ENCODE measurements at regions not wholly inside any gene's neighbourhood (a gene's known extent, or its start where the extent isn't known, plus 50 kb on each side); places are given as distances from the start of the nearest gene placed in this dataset.
"Not testable (repeated sequence)": the region's sequence is repeated elsewhere in the genome, so short reads cannot be mapped to it uniquely, and the experiment has no call there.

DNA sequence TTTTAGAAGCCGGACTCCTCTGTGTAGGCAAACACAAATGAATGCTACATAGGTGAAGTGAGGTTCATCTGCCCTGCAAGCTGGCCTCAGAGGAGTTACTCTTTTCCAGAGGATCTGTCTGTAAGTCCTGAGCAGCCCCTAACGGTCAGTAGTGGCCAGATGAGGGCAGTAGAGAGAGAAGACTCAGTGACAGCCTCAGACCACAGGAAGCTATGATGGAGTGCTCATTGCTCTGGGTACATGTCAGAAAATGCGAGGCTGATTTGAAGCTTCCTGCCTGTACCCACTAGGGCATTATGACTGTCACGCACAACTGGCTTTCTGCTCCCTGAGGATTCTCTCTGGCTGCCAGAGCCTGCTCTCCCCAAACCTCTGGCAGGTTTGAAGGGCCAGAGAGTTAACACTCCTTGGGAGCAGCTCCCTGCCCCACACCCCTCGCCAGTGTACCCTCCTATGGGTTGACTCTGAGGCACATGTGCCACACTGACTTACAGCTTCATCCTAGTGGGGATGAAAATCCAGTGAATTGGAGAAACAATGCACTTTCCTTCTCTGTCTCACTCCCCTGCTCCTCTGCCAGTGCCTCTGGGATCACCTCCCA is 141.5 kb downstream of the GABRG2 start:
- FAIRE-seq = no peak

DNA sequence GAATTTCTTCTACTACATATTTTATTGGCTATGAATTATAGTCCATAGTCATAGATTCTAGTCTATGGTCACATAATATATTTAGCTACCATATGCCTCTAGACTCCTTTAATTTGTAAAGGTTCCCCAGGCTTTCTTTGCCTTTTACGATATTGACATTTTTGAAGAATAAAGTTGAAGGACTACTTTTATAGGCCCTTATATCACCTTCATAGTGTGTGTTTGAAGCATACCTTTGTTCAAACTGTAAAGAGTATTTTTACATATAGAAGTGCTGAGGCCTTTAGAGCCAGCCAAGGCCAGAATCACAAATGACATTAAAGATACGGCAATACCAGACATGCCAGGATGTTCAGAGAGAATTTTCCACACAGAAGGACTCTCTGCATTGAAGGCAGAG is 147.0 kb downstream of the GABRG2 start:
- FAIRE-seq = no peak

DNA sequence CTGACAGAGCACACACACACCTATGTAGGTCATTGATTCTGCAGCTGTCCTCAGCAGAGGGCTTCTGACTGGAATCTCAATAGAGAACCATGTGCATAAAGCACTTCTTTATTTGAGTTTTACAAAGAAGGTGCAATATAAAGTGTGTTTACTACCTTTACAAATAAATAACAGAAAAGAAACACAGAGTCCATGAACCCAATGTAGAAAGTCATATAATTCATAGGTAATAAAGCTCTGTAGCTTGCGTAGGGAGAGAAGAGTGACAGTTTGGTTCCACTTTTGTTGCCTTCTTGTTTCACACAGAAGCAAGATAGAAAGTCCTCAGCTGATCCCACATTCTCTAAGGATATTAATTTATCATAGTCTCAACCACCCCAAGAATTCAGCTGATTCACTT is 149.5 kb downstream of the GABRG2 start:
- no peak for FAIRE-seq

DNA sequence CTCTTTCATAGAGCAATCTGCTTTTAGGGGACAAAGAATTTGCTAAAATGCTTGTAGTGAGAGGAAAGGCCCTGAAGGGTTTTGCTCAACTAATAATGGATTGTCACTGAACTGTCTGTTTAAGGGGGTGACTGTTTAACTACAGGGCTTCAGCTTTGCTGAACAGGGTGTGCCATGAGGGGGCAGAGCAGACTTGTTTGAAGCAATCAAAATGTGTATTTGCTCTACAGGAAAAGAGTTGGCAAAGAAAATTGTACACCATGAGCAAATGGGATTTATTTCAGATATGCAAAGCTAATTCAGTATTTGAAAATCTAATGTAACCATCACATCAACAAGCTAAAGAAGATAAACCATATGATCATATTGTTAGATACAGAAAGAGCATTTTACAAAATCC is 154.3 kb downstream of the GABRG2 start:
- no peak for FAIRE-seq

DNA sequence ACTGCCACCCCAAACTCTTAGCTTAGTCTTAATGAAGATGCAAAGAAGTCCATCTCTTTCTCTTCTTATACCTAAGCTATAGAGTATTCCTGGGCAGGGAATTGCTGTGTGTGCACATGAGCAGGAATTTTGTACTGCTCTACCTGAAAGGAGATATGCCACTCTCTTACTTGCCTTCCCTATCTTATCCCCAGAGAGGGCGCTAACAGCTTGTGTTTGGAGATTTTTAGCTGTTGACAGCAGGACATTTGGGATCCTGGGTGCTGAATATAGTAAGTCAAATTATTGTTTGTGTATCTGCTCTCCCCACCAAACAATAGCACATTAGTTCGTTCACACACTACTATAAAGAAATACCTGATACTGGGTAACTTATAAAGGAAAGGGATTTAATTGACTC is 159.5 kb downstream of the GABRG2 start:
- FAIRE-seq = no peak

DNA sequence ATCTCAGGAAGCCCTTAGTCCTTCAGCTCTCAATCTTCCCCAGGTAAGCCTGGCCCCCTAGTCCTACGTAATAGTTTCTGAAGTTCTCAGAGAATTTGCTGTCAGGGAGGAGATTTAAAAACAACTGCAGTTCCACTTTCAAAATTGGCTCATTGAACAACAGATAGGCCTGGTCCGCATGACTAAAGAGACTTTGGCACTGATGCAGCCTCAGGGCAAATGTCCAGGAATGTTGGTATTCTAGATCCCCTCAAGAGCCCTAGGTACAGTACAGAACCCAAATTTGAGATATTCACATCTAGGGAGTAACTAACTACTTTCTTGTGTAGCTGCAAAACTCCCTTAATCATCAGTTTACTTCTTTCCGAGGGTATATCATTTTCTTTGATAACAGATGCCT is 162.8 kb downstream of the GABRG2 start:
- FAIRE-seq = no peak

DNA sequence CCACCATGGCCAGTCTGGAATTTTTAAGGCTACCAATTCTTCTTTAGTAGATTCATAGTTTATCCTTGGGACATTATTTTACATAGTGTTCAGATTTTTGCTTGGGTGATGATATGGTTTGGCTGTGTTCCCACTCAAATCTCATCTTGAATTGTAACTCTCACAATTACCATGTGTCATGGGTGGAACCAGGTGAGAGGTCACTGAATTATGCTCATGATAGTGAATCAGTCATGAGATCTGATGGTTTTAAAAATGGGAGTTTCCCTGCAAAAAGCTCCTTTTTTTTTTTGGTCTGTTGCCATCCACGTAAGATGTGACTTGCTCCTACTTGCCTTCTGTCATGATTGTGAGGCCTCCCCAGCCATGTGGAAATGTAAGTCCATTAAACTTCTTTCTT is 163.9 kb downstream of the GABRG2 start:
- no peak for FAIRE-seq

DNA sequence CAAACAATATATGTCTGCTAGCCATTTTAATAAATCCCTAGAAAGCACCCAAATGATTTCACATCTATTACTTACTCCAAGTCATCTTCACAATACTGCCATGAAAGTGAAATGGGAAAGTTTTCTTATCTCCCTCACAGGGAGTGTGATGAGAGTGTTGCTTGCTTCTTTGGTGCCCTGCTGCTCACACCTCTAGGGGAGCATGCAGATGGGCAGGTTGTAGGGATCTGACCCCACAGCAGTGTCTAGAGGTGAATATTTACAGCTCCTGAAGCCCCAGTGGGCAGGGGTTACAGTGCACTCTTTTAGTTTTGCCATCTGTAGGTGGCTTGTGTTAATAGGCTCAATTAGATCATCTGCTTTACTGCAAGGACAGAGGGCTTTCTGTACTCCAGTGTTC is 173.2 kb downstream of the GABRG2 start:
- no peak for FAIRE-seq

DNA sequence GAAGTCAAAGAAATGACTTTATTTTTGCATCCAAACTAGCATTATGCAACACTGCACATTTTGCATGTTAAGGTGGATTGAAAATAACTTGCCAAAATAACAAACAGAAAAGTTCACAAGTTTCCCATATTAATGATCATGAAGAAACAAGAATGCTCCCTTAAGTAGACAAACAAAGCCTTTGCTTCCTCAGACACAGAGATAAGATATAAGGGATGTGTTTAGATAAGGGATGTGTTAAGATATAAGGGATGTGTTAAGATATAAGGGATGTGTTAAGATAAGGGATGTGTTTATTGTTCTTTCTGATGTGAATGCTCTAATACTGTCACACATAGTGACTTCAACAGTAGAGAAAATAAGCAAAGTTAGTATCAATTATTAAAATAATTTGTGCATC is 174.8 kb downstream of the GABRG2 start:
- no peak for FAIRE-seq

DNA sequence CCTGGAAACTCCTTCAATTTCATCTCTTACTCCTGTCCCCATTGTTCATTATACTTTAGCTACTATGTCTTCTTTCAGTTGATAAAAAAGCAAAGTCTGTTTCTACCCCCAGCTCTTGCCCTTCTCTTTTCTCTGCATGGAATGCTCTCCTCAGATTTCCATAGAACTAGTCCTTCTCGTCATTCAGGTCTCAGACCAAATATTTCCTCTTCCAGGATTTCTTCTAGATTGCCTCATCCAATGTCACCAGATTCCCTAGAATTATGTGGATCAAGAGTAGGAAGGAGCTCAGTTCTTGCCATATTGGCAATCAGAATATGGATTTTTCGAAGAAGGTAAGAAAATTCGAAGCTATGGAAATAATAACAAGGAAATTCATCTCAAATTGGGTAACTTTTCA is 176.1 kb downstream of the GABRG2 start:
- no peak for FAIRE-seq

DNA sequence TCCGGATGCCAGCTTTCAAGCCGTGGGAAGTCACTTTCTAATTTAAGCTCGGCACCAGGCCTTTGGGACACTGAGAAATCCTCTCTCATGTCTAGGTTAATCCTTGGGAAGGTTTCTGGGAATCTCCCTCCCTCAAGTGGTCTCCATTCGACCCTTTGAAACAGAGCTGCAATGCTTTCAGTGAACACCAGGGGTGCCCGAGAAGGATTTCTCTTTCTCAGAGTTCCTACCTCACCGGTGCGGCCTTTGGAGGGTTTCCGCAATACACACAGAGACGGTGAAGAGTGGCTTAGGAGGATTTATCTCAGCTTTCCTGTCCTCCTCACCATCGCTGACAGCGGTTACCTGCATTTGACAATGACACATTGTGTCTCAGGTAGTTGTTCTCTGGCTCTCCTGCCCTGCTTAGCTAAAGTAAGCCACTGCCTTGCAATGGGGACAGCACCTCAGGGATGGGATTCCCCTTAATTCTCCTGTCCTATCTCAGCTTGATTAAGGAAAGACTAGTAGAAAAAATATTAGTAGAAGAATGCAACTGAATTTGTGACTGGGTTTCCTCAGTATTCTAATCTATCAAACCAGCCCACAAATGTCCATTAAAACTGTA is 180.6 kb downstream of the GABRG2 start:
- no peak for FAIRE-seq

DNA sequence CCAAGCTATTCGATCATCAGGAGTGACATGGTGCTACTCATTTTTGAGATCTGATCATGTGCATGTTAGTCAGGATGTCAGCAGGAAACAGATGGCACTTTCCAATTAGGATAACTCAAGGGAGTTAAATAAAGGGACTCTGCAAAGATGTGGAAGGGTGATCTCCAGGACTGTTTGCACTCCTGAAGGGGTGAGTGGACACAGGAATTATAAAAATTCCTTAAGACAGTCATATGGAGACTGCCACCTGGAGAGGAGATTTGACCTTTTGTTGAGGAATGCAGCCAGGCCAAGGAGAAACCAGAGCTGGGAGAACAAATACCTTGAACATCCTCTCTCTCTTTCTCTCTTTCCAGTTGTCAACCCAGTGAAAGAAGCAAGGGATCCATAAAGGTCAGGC is 189.1 kb downstream of the GABRG2 start:
- no peak for FAIRE-seq

DNA sequence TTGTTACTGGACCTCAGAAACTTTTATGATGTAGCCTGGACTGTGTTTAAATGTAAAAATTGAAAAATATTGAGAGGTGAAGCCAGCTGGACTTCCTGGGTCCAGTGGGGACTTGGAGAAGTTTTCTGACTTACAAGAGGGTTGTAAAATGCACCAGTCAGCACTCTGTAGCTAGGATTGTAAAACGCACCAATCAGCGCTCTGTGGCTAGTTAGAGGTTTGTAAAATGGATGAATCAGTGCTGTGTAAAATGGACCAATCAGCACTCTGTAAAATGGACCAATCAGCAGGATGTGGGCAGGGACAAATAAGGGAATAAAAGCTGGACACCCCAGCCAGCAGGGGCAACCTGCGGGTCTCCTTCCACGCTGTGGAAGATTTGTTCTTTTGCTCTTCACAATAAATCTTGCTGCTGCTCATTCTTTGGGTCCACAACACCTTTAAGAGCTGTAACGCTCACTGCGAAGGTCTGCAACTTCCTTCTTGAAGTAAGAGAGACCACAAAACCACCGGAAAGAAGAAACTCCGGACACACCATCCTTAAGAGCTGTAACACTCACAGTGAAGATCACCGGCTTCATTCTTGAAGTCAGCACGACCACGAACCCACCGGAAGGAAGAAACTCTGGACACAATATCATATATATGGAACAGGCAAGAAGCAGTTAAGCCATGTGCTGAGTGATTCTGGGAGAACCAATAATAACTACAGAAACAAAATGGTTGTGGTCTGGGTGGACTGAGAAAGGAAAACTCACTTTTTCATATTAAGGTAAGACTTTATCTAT is 201.3 kb downstream of the GABRG2 start:
- no peak for FAIRE-seq

DNA sequence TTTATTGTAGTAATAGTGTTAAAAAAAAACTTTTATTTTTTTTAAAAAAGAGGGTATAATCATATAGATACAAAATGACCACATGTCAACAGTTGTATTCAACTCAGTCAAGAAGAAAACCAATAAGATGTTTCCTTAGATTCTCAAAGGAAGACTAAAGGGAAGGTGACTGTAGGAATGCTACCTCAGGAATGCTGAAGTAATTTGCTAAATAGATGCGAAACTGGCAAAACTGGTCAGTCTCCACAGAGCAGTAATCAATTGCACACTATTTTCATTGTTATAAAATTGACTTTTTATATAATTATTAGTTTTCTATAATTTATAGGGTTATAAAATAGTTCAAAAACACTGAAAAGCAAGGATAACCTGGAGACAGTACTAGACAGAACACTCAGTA is 204.8 kb downstream of the GABRG2 start:
- no peak for FAIRE-seq

DNA sequence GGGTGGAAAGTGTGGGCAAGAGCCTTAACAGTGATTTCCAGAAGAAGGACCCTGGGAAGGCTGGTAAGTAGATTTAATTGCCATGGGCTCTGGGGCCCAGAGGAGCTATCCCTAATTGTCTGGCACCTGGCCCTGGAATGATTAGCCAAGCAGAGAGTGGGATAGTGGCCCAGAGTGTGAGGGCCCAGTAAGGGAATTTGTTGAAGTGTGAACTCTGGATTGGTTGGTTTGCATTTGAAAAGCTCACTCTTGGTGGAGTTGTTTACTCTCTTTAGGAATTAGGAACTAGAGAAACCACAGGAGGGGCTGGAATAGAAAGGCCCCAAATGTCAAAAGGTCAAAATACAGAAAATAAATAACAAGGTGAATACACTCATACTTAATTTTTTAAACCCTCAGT is 207.1 kb downstream of the GABRG2 start:
- FAIRE-seq = no peak

DNA sequence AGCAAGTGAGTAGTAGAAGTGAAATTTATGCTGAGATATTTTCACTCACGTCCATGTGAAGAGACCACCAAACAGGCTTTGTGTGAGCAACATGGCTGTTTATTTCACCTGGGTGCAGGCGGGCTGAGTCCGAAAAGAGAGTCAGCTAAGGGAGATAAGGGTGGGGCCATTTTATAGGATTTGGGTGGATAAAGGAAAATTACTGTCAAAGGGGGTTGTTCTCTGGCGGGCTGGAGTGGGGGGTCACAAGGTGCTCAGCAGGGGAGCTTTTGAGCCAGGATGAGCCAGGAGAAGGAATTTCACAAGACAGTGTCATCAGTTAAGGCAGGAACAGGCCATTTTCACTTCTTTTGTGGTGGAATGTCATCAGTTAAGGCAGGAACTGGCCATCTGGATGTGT is 207.8 kb downstream of the GABRG2 start:
- not testable (repeated sequence) for FAIRE-seq

DNA sequence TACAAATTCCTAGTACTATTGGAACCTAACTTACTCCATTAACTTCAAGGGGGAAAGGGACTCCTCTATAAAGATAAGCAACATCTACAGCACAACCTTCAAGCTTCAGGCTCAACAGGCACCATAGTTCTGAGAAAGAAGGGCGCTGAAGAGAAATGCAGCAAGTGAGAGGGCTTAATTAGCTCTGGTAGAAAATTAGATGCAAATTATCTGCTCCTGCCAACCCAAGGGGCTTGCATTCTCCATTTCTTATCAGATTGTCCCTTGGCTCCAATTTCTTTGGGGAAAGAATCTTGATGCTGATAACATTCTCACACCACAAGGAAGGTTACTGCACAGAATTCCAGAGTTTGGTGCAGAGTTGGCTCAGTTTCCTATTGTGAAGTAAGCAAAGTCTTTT is 214.6 kb downstream of the GABRG2 start:
- no peak for FAIRE-seq

DNA sequence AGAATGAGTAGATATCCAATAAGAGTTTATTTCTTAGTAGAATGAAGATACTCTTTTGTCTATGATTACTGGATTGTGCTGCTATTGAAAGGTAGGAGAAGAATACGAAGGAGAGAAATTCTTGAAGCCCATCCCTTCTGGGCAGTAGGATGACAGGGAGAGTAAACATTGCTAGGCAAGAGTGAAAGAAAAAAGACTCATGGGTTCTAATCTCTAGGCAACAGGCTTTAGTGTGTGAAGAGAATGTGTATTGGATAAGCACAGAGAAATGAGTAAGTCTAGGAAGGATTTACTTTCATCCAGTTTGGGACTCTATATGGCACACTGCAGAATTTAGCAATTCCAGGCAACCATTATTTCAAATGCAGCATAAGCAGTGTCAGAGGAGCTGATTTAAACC is 216.0 kb downstream of the GABRG2 start:
- no peak for FAIRE-seq

DNA sequence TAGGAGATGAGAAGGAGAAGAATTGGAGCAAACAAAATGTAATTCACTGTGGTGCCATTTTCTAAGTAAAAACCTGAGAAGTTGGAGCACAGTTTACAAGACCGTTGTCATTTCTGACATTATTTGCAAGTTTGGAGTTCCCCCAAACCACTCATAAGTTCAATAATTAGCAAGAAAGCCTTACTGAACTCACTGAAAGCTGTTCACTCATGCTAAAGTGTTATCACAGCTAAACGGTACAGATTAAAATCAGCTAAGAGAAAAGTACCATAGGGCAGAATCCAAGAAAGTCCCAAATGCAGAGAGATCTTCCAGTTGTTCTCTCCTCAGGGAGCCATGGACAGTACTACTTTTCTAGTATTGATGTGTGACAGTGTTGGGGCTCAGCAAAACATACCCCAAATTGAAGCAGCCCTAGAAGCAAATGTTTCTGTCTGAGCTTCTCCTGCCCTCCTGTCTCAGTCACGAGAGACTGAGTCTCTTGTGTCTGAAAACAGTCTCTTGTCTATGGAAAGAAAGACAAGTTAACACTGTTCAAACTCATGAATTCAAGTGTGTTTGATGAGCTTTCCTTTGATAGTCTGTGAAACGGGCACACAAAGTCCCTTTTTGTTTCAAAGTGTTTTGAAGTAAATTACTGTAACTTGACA is 221.2 kb downstream of the GABRG2 start:
- no peak for FAIRE-seq

DNA sequence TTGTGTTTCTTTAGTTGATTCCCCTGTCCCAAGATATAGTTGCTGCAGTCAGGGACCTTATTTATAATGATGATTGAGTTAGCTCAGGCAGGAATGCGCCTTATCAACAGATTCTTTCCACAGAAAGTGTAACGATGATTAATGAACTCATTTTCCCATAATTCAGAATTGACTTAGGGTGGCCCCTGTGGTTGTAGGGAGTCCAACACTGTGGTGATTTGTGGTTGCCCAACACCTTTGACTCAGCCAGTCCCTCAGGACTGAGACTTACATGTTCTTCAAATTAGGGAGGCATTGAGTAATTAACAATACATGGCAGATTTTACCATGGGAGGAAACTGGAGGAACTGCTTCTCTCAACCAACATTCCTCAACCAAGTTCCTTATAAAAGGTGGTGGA is 221.9 kb downstream of the GABRG2 start:
- no peak for FAIRE-seq

DNA sequence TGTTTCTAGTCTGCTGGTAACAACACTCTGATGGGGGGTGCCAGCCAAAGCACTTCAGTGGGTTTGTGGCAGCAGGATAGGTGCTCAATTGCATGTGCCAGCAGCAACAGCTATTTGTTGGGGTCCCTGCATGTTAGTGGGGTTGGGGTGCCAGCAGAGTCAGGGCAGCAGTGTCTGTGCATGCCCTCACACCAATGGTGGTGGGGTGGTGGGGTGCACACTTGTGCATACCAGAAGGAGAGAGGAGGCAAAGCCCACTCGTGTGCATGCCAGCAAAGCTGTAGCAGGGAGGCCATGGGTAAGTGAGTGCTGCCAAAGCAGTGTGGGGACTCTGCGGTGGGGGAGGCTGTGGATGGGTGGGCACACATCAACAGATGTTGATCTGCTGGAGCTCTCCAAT is 232.2 kb downstream of the GABRG2 start:
- no peak for FAIRE-seq

DNA sequence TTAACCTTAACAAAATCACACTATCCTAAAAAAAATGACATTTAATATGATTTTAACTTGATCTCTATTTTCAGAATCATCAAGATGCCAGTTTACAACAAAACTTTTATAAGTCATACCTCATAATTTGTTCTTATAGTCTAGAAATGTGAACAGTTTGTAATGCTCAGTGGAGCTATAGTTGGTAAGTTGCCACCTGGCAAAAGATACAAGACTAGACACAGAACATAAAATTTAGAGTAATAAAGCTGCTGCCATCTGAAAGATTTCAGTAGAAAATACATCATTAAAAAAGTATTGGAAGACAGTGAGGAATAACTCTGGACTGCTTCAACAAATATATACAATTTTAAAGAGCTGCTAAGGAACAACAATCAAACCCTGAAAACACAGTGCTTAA is 233.8 kb downstream of the GABRG2 start:
- no peak for FAIRE-seq

DNA sequence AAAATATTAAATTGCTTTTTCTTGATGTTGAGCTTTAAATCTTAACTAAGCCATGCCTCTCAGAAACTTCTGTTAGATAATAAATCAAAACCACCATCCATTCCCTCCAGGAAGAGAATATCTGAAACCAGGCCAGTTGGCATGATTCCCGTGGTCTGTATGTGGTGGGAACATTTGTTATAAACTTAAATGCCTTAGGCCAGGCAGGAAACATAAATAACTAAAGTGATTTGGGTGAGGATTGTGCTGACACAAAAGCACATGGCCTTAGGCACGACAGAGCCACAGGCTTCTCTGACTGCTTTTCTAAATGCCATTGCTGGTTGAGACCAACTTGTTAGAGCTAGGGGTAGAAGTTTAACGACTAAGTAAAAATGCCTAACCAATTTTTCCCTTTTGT is 255.9 kb downstream of the GABRG2 start:
- FAIRE-seq = no peak

DNA sequence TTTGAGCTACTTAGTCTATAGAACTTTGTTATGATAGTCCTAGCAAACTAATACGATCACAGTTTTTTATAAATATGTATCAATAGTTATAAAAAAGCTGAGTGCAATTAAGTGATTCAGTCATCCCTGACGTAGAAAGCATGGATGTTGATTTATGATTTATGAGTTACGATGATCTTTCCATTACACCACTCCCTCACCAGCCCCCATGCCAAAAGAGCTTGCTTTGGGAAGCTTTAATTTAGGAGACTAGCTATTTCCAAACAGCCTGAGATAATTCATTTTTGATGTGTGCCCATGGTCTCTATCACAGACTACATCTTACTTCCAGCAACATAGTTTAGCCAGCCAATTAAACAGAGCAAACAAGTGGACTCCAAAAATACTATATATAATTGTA is 256.8 kb downstream of the GABRG2 start:
- FAIRE-seq = no peak

Measured in G401.6 (cell line).